AG04450 (cell line): ENCODE measurements at regions not wholly inside any gene's neighbourhood (a gene's known extent, or its start where the extent isn't known, plus 50 kb on each side); places are given as distances from the start of the nearest gene placed in this dataset.

ENCODE experiments used
- CTCF ChIA-PET: fragments of 300-600, 350-600 bp; formaldehyde crosslinking; extraction: SDS; loops from one replicate; lab custom pipeline; 2022; ENCODE audit warnings: antibody characterized with exemption, inconsistent platforms; lab: Charles Lee
- POLR2A ChIA-PET: fragments of 350-600 bp; formaldehyde crosslinking; extraction: SDS; loops from one replicate; lab custom pipeline; 2021; ENCODE audit warnings: antibody characterized with exemption, inconsistent platforms; lab: Yijun Ruan, JAX
- DNase-seq: peaks from one replicate; pipeline ENCODE4 v3.0.0-alpha.2; 2011; ENCODE audit warnings: low read depth, low spot score
- H3K27ac ChIP-seq: one replicate; pipeline ENCODE4 v1.5.1; 2012; ENCODE audit warnings: low read depth, low read length, control low read depth
- H3K27me3 ChIP-seq: one replicate; pipeline ENCODE4 v1.6.0; 2012; ENCODE audit warnings: low read length; ENCODE audit not compliant: control insufficient read depth, insufficient read depth
- H3K4me3 ChIP-seq: 2 replicates; pipeline ENCODE4 v1.5.1; 2011; ENCODE audit warnings: mild to moderate bottlenecking, low read depth, low read length, control low read depth
- H3K9me3 ChIP-seq: 2 replicates; pipeline ENCODE4 v1.5.1; 2012; ENCODE audit warnings: low read length; ENCODE audit not compliant: control insufficient read depth, insufficient read depth
- CTCF ChIP-seq: IDR thresholded peaks from 2 replicates; pipeline ENCODE4 v1.5.1; 2011; ENCODE audit warnings: low read depth, low read length, control low read depth, inconsistent platforms

- H3K27ac ChIP-seq, result no peak overlapping the region
- no peaks in the 10 kb centered on the region; the same call in 1 of the 2 replicates for H3K9me3 ChIP-seq
- H3K4me3 ChIP-seq, result no peak overlapping the region
- CTCF ChIA-PET, result interaction anchor here (1.0 kb wide), 1 partner anchor 58 kb away, joined by 4 read pairs; no protein-coding TSS in a partner anchor
- TF ChIP-seq CTCF, result no peak
- no peaks in the 10 kb centered on the region for H3K27me3 ChIP-seq
- POLR2A ChIA-PET, result interaction anchor here (0.9 kb wide), 1 partner anchor 14 kb away, joined by 4 read pairs; no protein-coding TSS in a partner anchor
- no peak for DNase-seq
Observed at GRCh38 chr3:16119887-16120286, 54.6 kb upstream of the GALNT15 start.

- CTCF ChIA-PET, result no interaction called here
- DNase-seq, result no peak
- Histone ChIP-seq H3K4me3 (no peak overlapping the region), H3K27me3 (no peaks in the 10 kb centered on the region), H3K9me3 (no peaks in the 10 kb centered on the region; the same call in 1 of the 2 replicates), H3K27ac (no peak overlapping the region)
- POLR2A ChIA-PET, result no interaction called here
- TF ChIP-seq CTCF, result no peak
Observed at GRCh38 chr3:16121391-16121790, 53.1 kb upstream of the GALNT15 start.

- Histone ChIP-seq H3K9me3 (no peaks in the 10 kb centered on the region; the same call in 1 of the 2 replicates), H3K27me3 (no peaks in the 10 kb centered on the region), H3K4me3 (no peak overlapping the region), H3K27ac (no peak overlapping the region)
- CTCF ChIA-PET, result interaction anchor here (2.3 kb wide), 1 partner anchor 73 kb away, joined by 10 read pairs; no protein-coding TSS in a partner anchor
- no peak for DNase-seq
- POLR2A ChIA-PET, result interaction anchor here (3.5 kb wide), 1 partner anchor 62 kb away, joined by 37 read pairs; no protein-coding TSS in a partner anchor
- no peak for TF ChIP-seq CTCF
Observed at GRCh38 chr3:16122155-16122554, 52.3 kb upstream of the GALNT15 start.

- Histone ChIP-seq H3K9me3 (no peaks in the 10 kb centered on the region; the same call in 1 of the 2 replicates), H3K27ac (no peak overlapping the region), H3K27me3 (no peaks in the 10 kb centered on the region), H3K4me3 (no peak overlapping the region)
- DNase-seq, result no peak
- POLR2A ChIA-PET, result interaction anchor here (0.8 to 3.5 kb wide), 2 partner anchors 62 to 140 kb away, joined by 3 to 37 read pairs; no protein-coding TSS in a partner anchor
- CTCF ChIA-PET, result interaction anchor here (2.3 kb wide), 1 partner anchor 73 kb away, joined by 10 read pairs; no protein-coding TSS in a partner anchor
- TF ChIP-seq CTCF, result no peak
Observed at GRCh38 chr3:16122661-16123060, 51.8 kb upstream of the GALNT15 start.

- Histone ChIP-seq H3K9me3 (no peaks in the 10 kb centered on the region), H3K27ac (peak overlapping the region; percentile 96), H3K27me3 (no peaks in the 10 kb centered on the region), H3K4me3 (no peak overlapping the region)
- ChIA-PET POLR2A (interaction anchor here (0.6 to 3.5 kb wide), 9 partner anchors 11 to 97 kb away, joined by 3 to 37 read pairs (median 5); partner anchors contain the start of gene GALNT15), CTCF (interaction anchor here (0.6 to 1.6 kb wide), 2 partner anchors 64 to 66 kb away, joined by 4 to 6 read pairs; no protein-coding TSS in a partner anchor)
- TF ChIP-seq CTCF, result no peak
- peak; percentile 97 for DNase-seq
Observed at GRCh38 chr3:16124636-16125035, 49.8 kb upstream of the GALNT15 start.
